ENCODE measurements at regions not wholly inside any gene's neighbourhood (a gene's known extent, or its start where the extent isn't known, plus 50 kb on each side); places are given as distances from the start of the nearest gene placed in this dataset.
"Not testable (repeated sequence)": the region's sequence is repeated elsewhere in the genome, so short reads cannot be mapped to it uniquely, and the experiment has no call there.

DNA sequence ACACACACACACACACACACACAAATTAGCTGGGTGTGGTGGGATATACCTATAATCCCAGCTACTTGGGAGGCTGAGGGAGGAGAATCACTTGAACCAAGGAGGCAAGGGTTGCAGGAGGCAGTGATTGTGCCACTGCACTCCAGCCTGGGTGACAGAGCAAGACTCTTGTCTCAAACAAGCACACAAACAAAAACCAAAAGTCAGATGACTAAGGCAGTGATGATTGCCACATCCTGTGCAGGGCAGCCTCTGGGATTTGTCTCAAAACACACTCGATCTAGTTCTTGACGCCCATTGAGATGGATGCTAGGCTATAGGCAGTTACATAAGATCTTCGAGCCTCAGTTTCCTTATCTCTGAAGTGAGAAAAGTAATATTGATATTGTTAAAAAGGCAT lies 183.1 kb upstream of the NOTCH2NLA start:
- DNase-seq (ENCODE audit: low spot score) = not testable (repeated sequence)

DNA sequence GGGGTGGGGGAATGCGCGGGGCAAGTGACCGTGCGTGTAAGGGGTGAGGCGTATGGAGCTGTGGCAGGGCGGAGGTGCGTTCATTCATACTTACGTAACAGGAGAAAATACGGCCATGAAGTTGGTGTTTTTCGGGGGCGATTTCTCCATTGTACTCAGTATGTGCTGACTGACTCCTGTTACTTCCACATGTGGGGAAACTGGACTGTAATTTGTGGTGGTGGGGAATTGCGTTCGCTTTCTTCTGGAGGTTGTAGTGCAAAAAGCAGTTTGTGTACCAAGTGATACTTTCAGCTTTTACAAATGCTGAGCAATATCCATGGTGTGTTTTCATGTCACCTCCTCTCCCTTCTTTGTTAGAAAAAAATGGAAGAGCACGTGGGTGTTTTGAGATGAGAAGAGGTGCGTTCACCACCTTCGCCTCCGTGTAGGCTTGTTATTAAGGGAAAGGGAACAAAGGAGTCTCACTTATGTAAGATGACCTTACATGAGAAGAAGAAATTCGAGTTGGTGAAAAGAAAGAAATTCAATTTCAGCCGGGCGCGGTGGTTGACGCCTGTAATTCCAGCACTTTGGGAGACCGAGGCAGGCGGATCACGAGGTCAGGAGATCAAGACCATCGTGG lies 181.1 kb upstream of the NOTCH2NLA start:
- peak; percentile 45 for DNase-seq (ENCODE audit: low spot score)

DNA sequence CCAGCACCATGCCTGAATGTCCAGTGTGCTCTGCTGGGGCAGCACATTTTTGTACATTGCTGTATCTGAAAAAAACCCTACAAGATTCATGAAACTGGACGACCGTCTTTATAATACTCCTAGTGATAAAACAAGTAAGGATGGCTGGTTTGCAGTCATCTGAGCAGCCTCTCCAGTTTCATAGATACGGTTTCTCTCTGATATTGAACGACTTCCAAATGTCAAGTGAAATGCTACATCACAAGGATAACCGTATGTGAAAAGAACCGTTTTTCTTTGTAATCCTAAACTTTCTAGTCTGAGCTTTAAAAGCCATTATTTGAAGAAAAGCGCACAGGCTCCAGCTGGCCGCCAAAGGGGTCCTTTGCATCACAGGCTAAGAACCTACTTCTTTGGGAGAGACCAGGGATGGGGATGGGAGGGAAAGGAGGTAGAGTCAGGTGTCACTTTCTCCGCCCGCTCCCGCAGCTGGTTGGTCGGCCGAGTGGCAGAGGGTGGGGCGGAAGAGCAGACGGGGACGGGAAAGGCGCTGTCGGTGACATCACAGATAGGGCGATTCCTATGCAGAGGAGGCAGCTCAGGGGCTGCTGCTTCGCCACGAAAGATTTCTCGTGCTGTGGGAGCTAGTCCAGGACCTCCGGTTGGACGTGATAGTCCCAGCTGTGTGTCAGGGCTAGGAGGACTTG lies 180.4 kb upstream of the NOTCH2NLA start:
- peak; percentile 47 for DNase-seq (ENCODE audit: low spot score)

DNA sequence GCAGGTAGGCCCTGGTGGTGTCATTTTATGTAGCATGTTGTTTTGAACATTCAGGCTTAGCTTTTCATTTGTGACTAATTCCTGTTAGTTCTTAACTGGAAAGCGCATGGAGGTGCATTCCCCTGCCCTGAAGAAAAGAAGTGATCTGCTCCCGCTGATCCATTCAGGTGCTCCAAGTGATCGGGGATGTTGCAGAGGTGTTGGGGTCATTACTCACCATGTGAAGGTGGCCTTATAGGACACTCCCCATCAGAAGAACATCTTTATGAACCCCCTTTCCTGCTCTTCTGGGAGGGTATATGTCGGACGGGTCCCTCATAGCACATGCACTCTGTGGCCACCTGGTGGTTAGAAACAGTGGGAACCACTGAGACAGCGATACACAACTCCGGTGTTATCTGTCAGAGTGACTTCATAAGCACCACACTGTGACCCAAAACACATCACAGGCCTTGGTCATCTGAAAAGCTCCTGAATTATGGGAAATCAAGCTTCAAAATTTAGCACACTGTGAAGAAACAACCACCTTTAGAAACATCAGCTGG lies 172.5 kb upstream of the NOTCH2NLA start:
- not testable (repeated sequence) for DNase-seq (ENCODE audit: low spot score)

DNA sequence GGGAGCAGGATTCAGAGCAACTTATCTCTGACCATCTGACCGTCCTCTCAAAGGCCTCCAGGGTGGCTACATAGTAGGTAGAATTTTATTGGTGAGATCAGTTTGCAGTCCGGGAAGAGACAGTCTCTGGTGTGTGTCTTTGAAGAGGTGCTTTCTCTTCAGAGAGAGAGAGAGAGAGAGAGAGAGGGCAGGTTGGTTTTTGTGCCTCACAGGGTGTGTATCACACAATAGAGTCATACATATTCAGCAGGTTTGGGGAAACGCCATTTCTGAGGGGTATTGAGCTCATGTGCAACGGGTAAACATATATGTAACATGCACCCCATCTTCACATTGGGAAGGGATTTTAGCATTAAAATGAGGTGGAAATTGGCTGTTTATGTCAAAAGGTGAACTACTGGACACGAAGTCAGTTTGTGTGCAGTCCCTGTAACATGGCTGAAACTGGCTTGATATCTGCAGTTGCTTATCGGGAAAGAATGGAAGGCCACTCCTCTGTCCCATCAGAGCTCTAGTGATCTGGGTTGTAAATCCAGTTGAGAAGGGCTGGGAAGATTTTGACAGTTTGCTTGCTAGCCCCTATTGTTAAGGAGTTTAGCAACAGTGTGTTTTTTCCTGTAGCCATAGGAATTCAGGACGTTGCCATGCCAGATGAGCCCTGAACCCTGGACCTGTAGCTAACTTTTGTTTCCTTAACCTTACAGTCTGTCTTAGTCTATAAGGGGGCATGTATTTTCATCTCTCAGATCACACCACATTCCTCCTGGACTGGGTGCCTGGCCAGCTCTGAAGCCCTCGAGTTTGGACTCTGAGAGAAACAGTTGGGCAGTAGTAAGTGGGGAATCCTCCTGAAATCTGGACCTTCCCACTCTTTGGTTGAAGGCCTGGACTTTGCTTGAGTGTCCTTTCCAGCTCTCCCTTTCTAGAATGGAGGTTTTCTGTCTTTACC lies 171.6 kb upstream of the NOTCH2NLA start:
- not testable (repeated sequence) for DNase-seq (ENCODE audit: low spot score)

DNA sequence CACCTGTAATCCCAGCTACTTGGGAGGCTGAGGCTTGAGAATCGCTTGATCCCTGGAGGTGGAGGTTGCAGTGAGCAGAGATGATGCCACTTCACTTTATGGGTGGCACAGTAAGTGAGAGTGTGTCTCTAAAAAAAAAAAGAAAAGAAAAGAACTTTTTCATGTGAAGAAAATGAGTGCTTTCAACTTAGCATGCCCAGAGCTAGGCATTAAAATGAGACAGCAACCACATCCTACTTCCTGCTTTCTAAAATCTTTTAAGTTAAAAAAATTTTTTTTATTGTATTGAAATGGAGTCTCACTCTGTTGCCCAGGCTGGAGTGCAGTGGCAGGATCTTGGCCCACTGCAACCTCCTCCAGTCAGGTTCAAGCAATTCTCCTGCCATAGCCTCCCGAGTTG lies 170.4 kb upstream of the NOTCH2NLA start:
- not testable (repeated sequence) for DNase-seq (ENCODE audit: low spot score)

DNA sequence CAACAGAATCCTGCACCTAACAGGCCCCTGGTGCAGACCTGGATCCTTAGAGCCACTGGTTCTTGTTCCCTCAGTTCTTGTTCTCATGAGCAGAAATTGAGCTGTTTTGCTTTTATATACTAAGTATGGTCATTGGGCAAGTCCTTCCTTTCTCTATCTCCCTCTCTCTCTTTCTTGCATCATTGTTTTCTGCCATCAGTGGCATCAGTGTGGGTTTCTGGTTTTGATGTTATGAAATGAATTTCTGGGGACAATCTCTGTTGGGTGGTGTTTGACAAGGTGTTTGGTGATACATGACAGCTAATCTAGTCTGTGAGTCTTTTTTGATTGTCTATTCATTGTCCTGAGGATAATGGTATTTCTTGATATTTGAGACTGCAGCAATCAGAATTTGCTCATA lies 168.0 kb upstream of the NOTCH2NLA start:
- DNase-seq (ENCODE audit: low spot score) = not testable (repeated sequence)

DNA sequence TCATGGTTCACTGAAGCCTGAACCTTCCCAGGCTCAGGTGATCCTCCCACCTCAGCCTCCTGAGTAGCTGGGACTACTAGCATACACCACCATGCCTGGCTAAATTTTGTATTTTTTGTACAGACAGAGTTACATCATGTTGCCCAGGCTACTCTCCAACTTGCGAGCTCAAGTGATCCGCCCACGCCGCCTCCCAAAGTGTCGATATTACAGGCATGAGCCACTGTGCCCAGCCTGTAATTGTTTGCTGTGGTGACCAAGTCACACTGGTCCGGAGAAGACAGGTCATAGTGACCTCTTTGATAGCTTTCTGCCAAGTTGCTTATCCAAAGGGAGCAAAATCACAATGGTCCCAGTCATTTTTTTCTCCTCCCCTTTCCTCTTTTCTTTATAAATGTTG lies 167.4 kb upstream of the NOTCH2NLA start:
- DNase-seq (ENCODE audit: low spot score) = not testable (repeated sequence)

DNA sequence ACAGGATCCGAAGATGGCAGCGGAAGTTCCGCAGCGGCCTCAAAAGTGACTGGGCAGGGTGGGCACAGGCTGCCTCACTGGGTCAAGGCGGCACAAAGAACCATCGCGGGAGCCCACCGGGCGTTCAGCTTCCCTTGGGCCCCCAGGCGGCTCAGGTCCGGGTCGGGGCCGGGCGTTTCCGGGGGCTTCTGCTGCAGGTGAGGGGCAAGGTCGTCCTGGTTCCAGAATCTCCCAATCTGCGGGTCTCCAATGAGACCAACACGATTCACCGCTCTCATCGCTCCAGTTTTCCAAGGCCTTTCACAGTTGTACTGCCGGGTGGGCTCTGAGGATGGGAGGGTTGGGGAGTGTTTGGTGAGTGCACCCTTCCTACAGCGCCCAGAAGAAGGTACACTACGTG lies 165.0 kb upstream of the NOTCH2NLA start:
- DNase-seq (ENCODE audit: low spot score) = not testable (repeated sequence)

DNA sequence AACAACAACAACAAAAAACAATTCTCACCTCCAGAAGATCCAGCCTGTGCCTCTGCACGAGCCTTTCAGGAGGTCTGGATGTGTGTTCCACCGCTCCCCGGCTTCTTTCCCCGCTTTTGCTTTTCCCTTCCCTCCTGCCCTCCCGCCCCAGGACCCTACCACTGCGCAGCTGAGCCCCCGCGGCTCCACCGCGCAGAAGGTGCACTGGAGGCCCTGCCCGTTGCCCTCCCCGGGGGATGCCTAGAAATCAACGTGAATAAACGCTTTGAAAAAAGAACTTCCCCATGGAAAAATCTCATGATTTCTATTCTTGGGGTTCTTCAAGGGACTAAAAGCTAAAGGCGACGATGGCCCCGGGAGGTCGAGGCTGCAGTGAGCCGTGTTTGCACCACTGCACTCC lies 164.3 kb upstream of the NOTCH2NLA start:
- not testable (repeated sequence) for DNase-seq (ENCODE audit: low spot score)

DNA sequence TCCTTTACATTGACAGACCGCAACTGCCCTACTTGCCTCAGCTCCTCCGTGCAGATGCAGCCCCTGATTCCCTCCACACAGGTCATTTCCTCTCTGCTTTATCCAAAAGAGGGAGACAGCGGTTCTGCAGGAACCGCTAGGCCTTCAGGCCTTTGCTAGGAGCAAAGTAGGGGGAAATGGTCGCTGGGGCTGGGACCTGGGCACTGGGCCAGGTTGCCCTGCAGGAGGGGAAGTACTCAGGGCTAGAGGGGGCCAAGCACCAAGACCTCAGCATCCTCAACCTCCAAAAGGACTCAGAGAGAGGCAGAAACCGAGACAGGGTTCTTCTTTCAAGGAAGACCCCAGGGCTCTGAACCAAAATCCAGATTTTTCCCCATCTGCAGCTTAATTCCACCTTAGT lies 160.4 kb upstream of the NOTCH2NLA start:
- DNase-seq (ENCODE audit: low spot score) = not testable (repeated sequence)

DNA sequence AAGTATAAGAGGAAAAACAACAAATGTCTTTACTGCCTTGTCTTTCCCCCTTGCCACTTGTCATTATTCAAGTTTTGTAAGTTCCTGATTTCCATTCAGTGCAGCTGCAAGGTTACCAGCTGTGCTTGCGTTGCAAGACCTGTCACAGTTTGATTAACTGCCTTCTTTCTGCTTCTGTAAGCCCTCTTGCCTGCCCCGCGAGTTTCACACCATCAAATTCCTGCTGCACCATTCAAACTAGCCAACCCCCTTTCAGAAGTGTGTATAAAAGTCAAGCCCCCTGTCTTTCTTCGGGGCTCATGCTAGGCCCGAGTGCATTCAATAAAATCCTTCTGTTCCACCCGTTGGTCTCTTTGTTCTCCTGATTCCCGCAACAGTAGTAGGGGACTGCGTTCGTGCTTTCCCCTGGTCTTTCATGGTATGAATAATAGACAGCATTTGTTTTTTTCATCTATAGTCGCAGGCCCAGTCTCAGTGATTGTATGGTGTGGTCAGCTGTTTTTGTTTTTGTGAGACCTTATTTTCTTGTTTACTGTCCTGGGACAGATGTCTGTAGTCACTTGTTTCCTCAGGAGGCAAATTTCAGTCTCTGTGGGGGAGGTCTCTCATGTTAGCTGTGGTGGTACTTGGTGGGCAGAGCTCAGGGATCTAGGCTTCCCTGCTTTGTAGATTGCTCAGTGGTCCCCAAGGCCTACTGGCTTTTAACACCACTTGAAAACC lies 159.1 kb upstream of the NOTCH2NLA start:
- DNase-seq (ENCODE audit: low spot score) = not testable (repeated sequence)

DNA sequence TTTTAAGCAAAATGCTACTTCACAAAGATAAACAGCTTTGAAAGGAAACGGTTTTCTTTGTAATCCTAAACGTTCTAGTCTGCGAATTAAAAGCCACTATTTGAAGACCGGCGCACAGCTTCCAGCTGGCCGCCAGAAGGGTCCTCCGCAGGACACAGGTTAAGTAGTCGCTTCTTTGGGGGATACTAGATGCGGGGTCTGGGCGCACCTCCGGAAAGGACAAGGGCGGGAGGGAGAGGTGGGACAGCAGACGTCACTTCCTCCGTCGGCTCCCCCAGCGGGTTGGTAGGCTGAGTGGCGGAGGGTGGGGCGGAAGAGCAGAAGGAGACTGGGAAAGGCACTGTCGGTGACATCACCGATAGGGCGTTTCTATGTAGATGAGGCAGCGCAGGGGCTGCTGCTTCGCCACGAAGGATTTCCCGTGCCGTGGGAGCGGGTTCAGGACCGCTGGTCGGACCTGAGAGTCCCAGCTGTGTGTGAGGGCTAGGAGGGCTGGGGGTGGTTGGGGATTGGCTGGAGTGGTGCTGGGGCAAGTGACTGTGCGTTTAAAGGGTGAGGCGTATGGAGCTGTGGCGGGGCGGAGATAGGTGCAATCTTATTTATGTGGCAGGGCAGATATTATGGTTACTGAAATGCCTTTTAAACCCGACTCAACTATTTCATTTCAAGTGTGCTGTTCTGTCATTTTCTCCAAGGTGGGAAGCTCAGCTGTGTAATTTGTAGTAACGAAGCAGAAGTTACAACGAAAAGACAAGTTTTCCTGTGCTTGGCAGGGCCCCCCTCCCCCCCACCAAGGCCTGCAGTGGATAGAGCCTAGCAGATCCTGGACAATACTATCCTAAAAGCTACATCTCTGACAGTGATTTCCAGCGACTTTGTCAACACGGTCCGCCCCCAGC lies 158.3 kb upstream of the NOTCH2NLA start:
- DNase-seq (ENCODE audit: low spot score) = peak; percentile 89

DNA sequence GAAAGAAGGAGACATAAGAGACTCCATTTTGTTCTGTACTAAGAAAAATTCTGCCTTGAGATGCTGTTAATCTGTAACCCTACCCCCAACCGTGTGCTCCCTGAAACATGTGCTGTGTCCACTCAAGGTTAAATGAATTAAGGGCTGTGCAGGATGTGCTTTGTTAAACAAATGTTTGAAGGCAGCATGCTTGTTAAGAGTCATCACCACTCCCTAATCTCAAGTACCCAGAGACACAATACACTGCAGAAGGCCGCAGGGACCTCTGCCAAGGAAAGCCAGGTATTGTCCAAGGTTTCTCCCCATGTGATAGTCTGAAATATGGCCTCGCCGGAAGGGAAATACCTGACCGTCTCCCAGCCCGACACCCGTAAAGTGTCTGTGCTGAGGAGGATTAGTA lies 152.4 kb upstream of the NOTCH2NLA start:
- DNase-seq (ENCODE audit: low spot score) = not testable (repeated sequence)

DNA sequence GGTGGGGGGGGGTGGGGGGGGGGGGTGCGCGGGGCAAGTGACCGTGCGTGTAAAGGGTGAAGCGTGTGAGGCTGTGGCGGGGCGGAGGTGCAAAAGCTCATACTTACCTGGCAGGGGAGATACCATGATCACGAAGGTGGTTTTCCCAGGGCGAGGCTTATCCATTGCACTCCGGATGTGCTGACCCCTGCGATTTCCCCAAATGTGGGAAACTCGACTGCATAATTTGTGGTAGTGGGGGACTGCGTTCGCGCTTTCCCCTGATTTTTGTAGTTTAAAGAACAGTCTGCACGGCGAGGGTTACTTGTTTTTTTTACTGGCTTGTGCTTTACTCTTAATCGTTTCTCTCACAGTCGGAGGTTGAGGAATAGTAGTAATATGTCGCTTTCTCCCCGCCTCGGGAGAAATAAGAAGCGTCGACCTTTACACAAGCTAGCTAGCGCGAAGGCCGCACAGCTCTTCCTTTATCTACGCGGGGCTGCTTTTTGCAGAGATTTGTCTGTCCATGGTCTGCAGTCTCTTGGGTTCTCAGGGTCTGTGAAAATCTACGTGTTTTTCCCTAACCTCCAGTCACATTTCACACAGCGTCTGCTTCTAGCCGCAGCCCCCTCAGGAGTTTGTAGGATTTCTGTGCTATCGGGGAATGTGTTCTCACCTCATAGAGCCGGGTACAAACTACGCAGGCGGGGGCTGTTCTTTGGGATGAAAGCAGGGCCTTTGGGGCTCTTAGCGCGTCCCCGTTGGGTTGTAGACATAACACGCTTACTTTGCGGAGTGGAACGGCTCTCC lies 148.1 kb upstream of the NOTCH2NLA start:
- DNase-seq (ENCODE audit: low spot score) = peak; percentile 91

DNA sequence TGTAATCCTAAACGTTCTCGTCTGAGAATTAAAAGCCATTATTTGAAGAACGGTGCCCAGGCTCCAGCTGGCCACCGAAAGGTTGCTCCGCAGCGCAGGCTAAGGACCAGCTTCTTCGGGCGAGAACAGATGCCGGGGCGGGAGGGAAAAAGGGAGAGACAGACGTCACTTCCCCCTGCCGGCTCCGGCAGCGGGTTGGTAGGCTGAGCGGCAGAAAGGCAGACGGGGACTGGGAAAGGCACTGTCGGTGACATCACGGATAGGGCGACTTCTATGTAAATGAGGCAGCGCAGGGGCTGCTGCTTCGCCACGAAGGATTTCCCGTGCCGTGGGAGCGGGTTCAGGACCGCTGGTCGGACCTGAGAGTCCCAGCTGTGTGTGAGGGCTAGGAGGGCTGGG lies 147.5 kb upstream of the NOTCH2NLA start:
- DNase-seq (ENCODE audit: low spot score) = peak; percentile 88

DNA sequence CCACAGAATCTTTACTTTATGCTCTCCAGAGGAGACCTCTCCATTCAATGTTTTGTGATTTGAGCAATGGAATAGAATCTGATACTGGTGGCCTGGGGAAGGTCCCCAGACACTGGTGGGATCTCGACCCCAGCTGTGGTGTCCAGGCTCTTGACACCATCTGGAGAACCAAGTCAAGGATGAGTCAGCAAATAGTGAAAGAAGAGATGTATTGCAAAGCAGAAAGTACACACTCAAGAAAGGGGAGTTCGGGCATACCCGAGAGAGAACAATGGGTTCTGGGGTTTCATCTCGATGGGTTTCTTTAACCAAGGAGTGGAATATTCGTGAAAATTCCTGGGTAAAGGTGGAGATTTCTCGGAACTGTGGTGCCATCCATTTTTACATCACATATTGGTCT lies 146.3 kb upstream of the NOTCH2NLA start:
- DNase-seq (ENCODE audit: low spot score) = not testable (repeated sequence)

DNA sequence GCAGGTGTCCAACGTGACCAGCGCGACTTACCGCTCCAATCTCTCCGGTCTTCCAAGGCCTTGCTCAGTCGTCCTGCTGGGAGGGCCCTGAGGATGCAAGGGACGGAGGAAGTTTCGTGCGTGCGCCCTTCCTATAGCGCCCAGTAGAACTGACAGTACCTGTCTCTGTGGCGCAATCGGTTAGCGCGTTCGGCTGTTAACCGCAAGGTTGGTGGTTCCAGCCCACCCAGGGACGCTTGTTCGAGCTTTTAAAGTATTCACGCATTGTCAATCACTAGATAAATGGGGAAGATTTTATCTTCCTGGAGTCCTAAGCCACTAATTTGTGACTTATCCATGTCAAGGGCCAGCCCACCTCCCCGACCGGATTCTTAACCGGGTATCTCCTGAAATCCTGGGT lies 141.1 kb upstream of the NOTCH2NLA start:
- DNase-seq (ENCODE audit: low spot score) = peak; percentile 38

DNA sequence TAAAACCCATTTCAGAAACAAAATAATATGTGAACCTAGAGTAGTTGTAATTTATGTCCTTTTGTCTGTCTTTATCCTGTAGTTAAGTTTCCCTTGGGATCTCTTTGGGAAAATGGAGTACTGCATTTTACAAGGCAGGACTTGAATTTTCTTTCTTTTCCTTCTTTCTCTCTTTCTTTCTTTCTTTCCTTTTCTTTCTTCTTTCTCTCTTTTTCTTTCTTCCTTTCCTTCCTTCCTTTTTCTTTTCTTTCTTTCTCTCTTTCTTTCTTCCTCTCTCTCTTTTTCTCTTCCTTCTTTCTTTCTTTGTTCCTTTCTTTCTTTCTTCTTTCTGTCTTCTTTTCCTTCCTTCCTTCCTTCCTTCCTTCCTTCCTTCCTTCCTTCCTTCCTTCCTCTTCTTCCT lies 126.6 kb upstream of the NOTCH2NLA start:
- DNase-seq (ENCODE audit: low spot score) = not testable (repeated sequence)

DNA sequence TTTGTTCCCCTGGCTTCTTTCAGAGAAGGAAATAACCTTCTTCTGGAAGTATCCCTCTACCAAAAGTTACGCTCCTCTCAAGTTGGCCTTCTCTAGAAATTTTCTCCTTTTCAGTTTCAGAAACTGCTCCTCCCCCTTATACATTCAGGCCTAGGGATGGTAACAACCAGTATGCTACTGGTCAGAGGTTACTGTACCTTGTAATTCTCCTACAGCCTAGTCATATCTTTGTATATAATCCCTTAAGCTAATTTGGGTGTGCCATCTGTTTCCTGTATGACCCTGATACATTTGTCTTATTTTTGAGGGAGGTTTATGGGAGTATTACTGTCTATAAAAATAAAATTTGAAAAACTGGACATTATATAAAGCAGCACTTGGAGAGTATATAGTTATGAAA lies 98.0 kb upstream of the NOTCH2NLA start:
- DNase-seq (ENCODE audit: low spot score) = not testable (repeated sequence)

All from globus pallidus (tissue), 1 donor.